ENCODE measurements at regions not wholly inside any gene's neighbourhood (a gene's known extent, or its start where the extent isn't known, plus 50 kb on each side); places are given as distances from the start of the nearest gene placed in this dataset.
"Not testable (repeated sequence)": the region's sequence is repeated elsewhere in the genome, so short reads cannot be mapped to it uniquely, and the experiment has no call there.

DNA sequence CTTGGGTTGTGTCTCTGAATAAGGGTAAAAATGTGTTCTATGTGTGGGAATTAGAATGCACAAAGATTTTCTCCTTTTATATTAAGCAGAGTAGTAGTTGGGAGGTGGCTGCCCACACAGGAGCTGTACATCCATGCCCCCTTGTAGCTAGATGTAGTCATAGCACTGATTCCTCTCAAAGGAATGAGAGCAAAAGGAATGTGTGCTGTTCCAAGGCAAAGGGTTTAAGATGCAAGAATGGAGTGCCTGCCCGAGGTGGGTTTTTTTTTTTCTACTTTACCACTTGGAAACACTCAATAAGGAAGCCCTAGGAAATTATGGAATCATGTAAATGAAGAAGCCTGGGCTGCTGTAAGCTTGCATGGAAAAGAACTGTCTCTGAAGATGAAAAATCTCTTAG lies 2183.2 kb upstream of the AGA start:
- no peaks in the 10 kb centered on the region for H3K27me3 Mint-ChIP-seq

DNA sequence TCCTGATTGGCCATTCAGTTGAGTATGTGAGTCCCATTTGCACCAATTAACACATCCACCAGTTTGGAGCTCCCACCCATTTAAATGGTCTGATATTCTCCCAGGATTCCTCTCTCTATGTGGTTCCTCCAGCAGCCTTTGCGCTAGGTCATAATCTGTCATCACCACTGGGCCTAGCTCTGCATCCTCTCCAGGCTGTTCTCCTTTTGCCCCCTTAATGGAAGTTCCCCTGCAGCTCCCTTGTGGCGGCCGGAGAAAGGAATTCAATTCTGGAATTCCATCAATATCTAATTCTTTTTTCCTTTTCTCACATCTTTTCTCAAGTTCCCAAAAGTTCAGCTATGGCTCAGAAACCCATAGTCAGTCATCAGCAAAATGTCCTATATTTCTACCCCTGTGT lies 2184.4 kb upstream of the AGA start:
- H3K36me3 Mint-ChIP-seq = no peaks in the 10 kb centered on the region
- no peak overlapping the region for H3K27ac Mint-ChIP-seq

More for the DNA sequence above, 2183.2 kb upstream of the AGA start:
- no peak overlapping the region for H3K4me3 Mint-ChIP-seq
- peaks cover 0 to 1% (median 0%) of the 10 kb centered on the region in 3 donors for H3K9me3 Mint-ChIP-seq
- H3K27ac Mint-ChIP-seq = no peak overlapping the region
- H3K36me3 Mint-ChIP-seq = no peaks in the 10 kb centered on the region
- no peaks in the 10 kb centered on the region for H3K4me1 Mint-ChIP-seq

DNA sequence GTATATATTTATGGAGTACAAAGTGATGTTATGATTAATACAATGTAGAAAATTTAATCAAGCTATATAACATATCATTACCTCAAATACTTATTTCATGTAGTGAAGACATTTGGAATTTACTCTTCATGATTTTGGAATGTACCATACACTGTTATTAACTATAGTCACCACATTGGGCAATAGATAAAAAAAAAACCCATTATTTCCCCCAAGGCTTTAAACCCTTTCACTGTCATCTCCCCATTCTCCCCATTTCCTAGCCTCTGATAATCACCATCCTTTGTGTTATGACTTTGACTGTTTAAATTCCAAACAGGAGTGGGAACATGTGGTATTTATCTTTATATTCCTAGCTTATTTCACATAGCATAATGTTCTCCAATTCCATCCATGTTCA lies 2189.1 kb upstream of the AGA start:
- Mint-ChIP-seq H3K27me3 (no peaks in the 10 kb centered on the region), H3K36me3 (no peaks in the 10 kb centered on the region), H3K27ac (no peak overlapping the region), H3K9me3 (peaks cover 0 to 3% (median 1%) of the 10 kb centered on the region in 3 donors), H3K4me1 (no peaks in the 10 kb centered on the region), H3K4me3 (no peak overlapping the region)

More for the DNA sequence above, 2184.4 kb upstream of the AGA start:
- H3K4me1 Mint-ChIP-seq = no peaks in the 10 kb centered on the region
- H3K4me3 Mint-ChIP-seq = no peak overlapping the region
- H3K27me3 Mint-ChIP-seq = no peaks in the 10 kb centered on the region
- peaks cover 0 to 1% (median 0%) of the 10 kb centered on the region in 3 donors for H3K9me3 Mint-ChIP-seq

DNA sequence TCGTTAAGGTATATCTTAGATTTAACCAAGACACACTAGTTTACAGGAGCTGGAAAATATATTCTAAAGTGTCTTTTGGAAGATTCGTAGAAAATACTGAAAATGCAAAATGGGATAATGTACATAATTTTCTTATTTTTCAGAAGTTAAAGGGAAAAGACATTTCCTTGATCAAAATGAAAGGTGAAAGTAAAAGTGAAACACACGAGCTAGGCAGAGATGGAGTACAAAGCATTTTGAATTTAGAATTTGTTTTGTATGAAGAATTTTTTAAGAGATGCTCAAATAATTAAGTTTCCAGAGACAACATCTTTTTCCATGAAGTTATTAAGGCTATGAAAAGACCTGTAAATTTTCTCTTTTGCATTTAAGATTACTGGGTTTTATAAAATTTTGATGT lies 2192.6 kb upstream of the AGA start:
- Mint-ChIP-seq H3K27me3 (no peaks in the 10 kb centered on the region), H3K27ac (no peak overlapping the region), H3K4me3 (no peak overlapping the region), H3K4me1 (no peaks in the 10 kb centered on the region), H3K9me3 (peaks cover 0 to 2% (median 1%) of the 10 kb centered on the region in 3 donors), H3K36me3 (no peaks in the 10 kb centered on the region)

DNA sequence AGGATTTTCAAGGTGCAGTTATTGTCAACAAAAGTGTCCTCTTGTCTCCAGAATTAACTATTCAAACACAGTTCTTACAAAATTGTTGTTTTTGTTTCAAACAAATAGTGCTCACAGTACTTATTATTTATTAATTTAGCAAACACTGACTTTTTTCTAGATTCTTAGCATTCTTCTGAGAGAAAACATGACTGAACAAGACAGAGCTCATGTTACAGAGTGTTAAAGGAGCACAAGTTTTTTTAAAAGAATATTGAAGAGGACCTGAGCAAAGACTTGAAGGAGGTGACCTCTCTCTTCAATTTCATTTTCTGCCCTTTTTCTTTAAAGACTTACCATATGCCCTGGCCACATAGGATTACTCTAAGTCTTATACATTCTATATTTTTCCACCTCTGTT lies 2220.3 kb upstream of the AGA start:
- Mint-ChIP-seq H3K27me3 (no peaks in the 10 kb centered on the region), H3K4me1 (peaks cover 0 to 3% (median 0%) of the 10 kb centered on the region in 3 donors), H3K36me3 (peaks cover 1% of the 10 kb centered on the region), H3K9me3 (peaks cover 0 to 12% (median 5%) of the 10 kb centered on the region in 3 donors), H3K4me3 (no peak overlapping the region), H3K27ac (no peak overlapping the region)

DNA sequence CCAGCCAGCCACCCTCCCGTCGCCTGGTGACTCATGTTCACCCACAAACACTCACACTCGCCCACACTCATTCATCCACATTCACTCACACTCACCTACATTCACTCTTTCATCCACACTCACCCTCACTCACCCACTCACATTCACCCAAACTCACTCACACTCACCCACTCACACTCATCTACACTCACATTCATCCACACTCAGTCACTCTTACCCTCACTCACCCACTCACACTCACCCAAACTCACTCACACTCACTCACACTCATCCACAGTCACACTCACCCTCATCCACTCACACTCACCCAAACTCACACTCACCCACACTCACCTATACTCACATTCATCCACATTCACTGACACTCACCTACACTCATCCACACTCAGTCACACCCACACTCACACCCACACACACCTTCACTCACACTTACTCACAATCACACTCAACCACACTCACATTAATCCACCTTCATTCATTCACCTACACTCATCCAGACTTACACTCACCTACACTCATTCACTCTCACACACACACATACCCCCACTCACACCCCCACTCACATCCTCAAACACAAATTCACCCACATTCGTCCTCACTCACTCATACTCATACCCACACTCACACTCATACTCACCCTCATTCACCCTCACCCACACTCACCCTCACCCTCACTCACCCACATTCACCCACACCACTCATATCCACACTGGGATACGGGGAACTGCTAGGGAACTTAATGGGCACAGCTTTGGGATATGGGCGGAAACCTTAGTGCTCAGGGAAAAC lies 2221.6 kb upstream of the AGA start:
- no peak overlapping the region for H3K4me3 Mint-ChIP-seq
- no peak overlapping the region for H3K27ac Mint-ChIP-seq
- H3K4me1 Mint-ChIP-seq = peaks cover 0 to 3% (median 0%) of the 10 kb centered on the region in 3 donors
- H3K27me3 Mint-ChIP-seq = no peaks in the 10 kb centered on the region
- peaks cover 1% of the 10 kb centered on the region for H3K36me3 Mint-ChIP-seq
- H3K9me3 Mint-ChIP-seq = peaks cover 0 to 11% (median 6%) of the 10 kb centered on the region in 3 donors

DNA sequence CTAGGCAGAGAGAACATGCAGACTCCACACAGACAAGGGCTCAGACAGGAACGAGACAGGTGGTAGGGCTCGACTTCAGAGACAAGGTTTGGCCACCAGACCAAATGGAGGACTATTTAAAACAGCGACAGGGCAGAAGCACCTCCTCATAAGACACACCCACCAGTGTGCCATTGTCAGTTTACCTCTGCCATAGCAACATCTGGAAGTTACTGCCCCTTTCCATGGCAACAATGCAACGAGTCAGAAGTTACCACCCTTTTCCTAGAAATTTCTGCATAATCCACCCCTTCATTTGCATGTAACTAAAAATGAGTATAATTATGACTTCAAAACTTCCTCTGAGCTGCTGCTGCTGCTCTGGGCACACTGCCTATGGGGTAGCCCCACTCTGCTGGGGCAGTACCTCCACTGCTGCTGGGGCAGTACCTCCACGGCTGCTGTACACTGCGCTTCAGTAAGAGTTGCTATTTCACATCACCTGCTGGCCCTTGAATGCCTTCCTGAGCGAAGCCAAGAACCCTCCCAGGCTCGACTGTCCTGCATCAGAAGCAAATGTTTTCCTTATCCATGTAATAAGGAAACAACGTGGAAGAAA lies 2222.3 kb upstream of the AGA start:
- Mint-ChIP-seq H3K9me3 (peaks cover 0 to 8% (median 5%) of the 10 kb centered on the region in 3 donors), H3K4me3 (no peak overlapping the region), H3K36me3 (peaks cover 1% of the 10 kb centered on the region), H3K27ac (no peak overlapping the region), H3K4me1 (peaks cover 0 to 3% (median 0%) of the 10 kb centered on the region in 3 donors), H3K27me3 (no peaks in the 10 kb centered on the region)

DNA sequence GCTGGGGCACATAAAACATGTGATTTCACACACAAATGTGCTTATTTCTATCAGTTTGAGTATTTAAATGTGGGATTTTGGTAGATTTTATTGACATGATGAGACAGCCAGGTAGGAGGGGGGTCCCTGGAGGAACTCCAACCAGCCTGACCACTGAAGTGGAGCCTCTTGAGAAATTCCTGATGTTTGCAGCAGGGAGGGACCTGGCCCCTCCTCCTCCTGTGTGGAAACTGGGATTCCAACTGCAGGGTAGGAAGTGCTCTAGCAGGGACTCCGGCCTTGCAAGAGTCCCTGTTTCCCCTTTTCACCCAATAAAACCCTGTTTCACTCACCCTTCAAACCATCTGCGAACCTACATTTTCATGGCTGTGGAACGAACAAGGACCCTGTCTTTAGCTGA lies 2224.0 kb upstream of the AGA start:
- H3K9me3 Mint-ChIP-seq = peaks cover 0 to 8% (median 5%) of the 10 kb centered on the region in 3 donors
- peaks cover 0 to 3% (median 0%) of the 10 kb centered on the region in 3 donors for H3K4me1 Mint-ChIP-seq
- H3K27ac Mint-ChIP-seq = no peak overlapping the region
- no peak overlapping the region for H3K4me3 Mint-ChIP-seq
- H3K27me3 Mint-ChIP-seq = no peaks in the 10 kb centered on the region
- H3K36me3 Mint-ChIP-seq = peaks cover 1% of the 10 kb centered on the region

DNA sequence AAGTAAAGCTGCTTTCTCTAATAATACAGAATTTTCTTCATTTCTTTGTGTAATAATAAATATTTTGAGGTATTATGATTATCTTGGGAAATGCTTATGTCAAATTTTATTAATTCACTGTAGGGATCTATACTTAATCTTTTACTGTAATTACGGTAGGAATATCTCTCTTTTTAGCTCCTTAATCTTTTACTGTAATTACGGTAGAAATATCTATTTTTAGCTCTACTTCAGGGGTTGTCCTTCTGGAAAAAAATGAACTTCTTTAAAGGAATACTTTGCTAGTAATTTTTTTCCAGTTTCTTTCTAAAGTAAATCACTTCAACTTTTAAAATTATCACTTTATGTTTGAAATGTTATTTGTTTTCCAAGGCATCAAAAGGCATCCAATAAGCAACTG lies 2229.4 kb upstream of the AGA start:
- Mint-ChIP-seq H3K36me3 (peaks cover 2% of the 10 kb centered on the region), H3K27ac (no peak overlapping the region), H3K4me1 (no peaks in the 10 kb centered on the region), H3K4me3 (no peak overlapping the region), H3K9me3 (peaks cover 0 to 17% (median 6%) of the 10 kb centered on the region in 3 donors), H3K27me3 (no peaks in the 10 kb centered on the region)

DNA sequence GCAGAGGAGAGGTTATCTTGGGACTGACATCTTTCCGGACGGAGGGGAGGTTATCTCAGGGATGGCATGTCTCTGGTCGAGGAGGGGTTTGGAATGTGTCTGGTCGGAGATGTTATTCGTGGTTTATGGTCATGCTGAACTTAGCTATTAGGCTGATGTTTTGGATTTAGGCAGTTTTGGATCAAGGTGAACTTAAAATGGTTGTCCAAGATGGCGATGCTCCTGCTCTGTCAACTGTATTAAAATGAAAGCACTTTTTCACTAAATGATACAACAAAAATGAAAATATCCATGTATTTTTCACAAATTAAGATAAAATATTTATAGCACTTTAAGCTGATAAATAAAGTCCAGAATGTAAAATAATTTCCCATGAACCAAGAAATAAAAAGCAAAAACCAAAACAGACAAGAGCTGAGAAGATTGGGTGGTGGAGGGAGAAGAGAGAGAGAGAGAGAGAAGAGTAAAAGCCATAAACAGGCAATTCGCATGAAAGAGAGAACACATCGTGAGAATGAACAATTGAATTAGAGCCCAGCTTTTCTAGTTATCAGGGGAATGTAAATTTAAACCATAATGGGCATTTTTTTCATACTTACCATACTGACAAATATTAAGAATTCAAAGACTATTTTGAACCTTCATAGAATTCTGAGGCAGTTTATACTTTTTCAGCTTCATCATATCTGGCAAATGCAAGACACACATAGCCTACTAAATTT lies 2236.0 kb upstream of the AGA start:
- Mint-ChIP-seq H3K4me3 (no peak overlapping the region), H3K4me1 (no peaks in the 10 kb centered on the region), H3K9me3 (peaks cover 6 to 22% (median 12%) of the 10 kb centered on the region in 3 donors), H3K27ac (peak overlapping the region in 1 of 3 donors; percentile 35), H3K27me3 (no peaks in the 10 kb centered on the region), H3K36me3 (peaks cover 2% of the 10 kb centered on the region)

DNA sequence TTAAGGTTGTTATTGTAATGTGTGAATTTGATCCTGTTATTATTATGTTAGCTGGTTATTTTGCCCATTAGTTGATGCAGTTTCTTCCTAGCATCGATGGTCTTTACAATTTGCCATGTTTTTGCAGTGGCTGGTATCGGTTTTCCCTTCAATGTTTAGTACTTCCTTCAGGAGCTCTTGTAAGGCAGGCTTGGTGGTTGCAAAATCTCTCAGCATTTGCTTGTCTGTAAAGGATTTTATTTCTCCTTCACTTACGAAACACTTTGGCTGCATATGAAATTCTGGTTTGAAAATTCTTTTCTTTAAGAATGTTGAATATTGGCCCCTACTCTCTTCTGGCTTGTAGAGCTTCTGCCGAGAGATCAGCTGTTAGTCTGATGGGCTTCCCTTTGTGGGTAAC lies 2241.4 kb upstream of the AGA start:
- not testable (repeated sequence) for H3K27ac Mint-ChIP-seq, H3K4me1 Mint-ChIP-seq, H3K36me3 Mint-ChIP-seq, H3K9me3 Mint-ChIP-seq, H3K27me3 Mint-ChIP-seq, H3K4me3 Mint-ChIP-seq

DNA sequence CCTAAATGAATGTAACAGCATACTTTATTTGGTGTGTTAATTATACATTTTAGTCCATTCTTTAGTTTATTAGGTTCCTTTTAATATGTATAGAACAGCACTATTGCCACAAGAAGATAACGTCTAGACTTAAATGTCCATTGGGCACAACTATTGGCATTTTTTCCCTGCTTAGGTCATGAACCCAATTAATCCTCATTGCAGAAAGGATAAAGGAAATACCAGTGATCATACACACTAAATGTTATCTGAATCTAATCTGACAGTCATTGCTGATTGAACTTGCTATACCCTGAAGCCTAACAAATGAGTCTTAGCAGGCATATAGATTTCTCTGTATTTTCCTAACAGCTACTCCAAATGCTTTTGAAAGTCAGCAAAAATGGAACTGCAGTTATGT lies 2250.0 kb upstream of the AGA start:
- H3K27ac Mint-ChIP-seq = no peak overlapping the region
- H3K36me3 Mint-ChIP-seq = peaks cover 2% of the 10 kb centered on the region
- no peaks in the 10 kb centered on the region for H3K27me3 Mint-ChIP-seq
- peaks cover 1 to 7% (median 4%) of the 10 kb centered on the region in 3 donors for H3K9me3 Mint-ChIP-seq
- H3K4me3 Mint-ChIP-seq = no peak overlapping the region
- no peaks in the 10 kb centered on the region for H3K4me1 Mint-ChIP-seq

DNA sequence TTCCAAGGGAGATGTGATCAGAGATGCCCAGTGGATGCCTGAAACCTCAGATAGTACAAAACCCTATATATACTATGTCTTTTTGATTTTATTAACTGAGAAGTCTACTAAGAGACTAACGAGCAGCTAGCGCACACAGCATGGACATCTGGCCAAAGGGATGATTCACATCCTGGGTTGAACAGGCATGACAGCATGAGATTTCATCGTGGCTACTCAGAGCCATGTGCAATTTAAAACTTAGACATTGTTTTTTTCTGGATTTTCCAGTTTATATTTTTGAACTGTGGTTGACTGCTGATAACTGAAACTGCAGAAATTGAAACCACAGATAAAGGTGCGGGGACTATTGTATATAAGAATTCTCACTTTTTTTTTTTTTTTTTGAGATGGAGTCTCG lies 2252.9 kb upstream of the AGA start:
- Mint-ChIP-seq H3K36me3 (peaks cover 2% of the 10 kb centered on the region), H3K4me1 (no peaks in the 10 kb centered on the region), H3K27ac (no peak overlapping the region), H3K27me3 (no peaks in the 10 kb centered on the region), H3K9me3 (peaks cover 1 to 7% (median 4%) of the 10 kb centered on the region in 3 donors), H3K4me3 (no peak overlapping the region)

DNA sequence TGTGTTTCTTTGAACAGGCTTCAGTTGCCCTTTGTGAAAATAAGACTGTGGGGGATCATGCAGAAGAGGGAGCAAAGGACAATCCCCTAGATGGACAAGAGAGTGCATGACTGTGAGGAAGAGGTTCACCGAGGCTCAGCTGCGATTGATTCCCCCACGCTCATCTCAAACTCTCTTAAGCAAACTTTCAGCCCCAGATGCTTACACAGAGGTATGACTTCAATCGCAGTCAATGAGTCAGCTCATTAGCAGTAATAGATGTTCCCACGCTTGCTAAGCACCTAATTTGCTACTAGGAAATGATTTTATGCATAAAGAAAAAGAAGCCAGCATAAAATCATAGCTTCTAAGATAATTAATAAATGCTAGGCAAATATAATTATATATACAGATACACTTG lies 2256.1 kb upstream of the AGA start:
- H3K27ac Mint-ChIP-seq = no peak overlapping the region
- H3K27me3 Mint-ChIP-seq = no peaks in the 10 kb centered on the region
- no peak overlapping the region for H3K4me3 Mint-ChIP-seq
- no peaks in the 10 kb centered on the region for H3K4me1 Mint-ChIP-seq
- H3K9me3 Mint-ChIP-seq = peaks cover under 1 to 13% (median 4%) of the 10 kb centered on the region in 3 donors
- peaks cover under 1% of the 10 kb centered on the region for H3K36me3 Mint-ChIP-seq

DNA sequence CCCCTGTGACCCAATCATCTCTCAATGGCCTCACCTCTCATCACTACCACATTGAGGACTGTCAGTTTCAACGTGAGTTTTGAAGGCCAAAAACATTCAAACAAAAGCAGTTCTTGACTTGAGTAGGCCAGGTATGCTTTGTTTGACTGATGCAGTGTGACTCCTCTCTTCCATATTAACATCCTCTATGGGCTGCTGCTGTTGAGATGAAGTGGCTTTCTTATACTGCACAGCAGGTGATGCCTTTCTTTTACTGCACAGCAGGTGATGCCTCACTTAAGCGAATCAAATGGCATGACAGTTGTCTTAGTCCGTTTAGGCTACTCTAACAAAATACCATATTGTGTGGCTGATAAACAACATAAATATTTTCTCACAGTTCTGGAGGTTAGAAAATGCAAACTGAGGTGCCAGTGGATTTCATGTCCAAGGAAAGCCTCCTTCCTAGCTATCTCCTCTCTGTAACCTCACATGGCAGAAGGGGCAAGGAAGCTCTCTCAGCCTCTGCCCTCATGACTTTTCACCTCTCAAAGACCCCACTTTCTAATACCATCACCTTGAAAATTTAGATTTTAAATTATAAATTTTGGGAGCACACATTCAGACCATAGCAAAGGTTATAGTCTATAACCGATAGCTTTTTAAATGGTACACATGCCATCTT lies 2267.9 kb upstream of the AGA start:
- Mint-ChIP-seq H3K27me3 (no peaks in the 10 kb centered on the region), H3K36me3 (no peaks in the 10 kb centered on the region), H3K4me3 (no peak overlapping the region), H3K27ac (no peak overlapping the region), H3K9me3 (peaks cover 0 to 1% (median 0%) of the 10 kb centered on the region in 3 donors), H3K4me1 (no peaks in the 10 kb centered on the region)

All from IgD-negative memory B cell (primary cell).